ENCODE measurements at regions not wholly inside any gene's neighbourhood (a gene's known extent, or its start where the extent isn't known, plus 50 kb on each side); places are given as distances from the start of the nearest gene placed in this dataset.

DNA sequence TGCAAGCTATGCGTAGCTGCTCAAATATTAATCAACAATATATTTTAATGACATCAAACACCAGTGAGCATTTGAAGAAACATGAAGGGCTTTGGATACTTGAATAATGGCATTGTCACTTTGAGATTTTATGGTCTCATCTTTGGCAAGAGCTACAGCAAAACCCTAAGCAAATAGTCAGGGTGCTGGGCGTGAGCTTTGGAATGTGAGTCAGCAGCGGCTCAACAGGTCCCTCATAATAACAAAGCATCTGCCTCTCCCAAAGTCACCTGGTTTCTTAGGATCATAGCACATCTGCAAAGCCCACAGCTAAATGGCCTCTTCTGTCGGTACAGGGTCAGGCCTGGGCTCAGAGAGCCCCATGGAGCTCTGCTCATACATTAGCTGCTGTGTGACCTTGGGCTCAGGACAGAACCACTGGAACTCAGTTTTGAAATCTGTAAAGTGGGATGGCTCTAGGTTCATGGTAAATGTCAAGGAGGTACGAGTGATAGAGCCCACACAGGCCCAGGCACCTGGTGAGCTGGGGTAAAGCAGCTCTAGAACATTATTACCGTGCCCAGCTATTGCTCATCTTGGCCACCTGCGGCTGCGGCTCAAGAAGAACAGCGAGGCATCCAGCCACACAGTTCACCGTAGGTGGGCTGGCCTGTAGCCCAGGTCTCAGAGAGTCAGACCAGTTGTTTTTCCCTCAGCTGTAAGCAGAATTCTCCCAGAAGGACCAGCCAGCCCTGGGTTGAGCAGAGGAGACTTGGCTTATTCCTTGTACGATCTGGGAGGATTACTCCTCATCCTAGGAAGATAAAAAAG is 544.5 kb upstream of the CDH11 start:
- H4K20me1 ChIP-seq (ENCODE audit: control insufficient read depth, insufficient read depth, low read length, poor library complexity, severe bottlenecking), result no peaks in the 10 kb centered on the region
- no peaks in the 10 kb centered on the region for H3K4me1 ChIP-seq (ENCODE audit: control insufficient read depth in 2 of 2, insufficient read depth in 2 of 2, low read length in 2 of 2)
- no peak overlapping the region for H3K9ac ChIP-seq (ENCODE audit: low read length)
- DNase-seq, result no peak
- ATAC-seq (ENCODE audit: low read depth), result no peak
- CTCF ChIA-PET, result no interaction called here
- H3K27me3 ChIP-seq (replicated peaks in 1 of 4; ENCODE audit: control extremely low read depth in 1 of 4, control insufficient read depth in 3 of 4, insufficient read depth in 4 of 4, low read length in 3 of 4), result no peaks in the 10 kb centered on the region
- Mint-ChIP-seq H3K27me3 (no peaks in the 10 kb centered on the region), H3K27ac (no peak overlapping the region), H3K9me3 (ENCODE audit: insufficient read depth) (no peaks in the 10 kb centered on the region), H3K4me1 (no peaks in the 10 kb centered on the region), H3K4me3 (no peak overlapping the region)
- no peak overlapping the region for H3K4me2 ChIP-seq (replicated peaks; ENCODE audit: low read depth, low read length, poor library complexity, severe bottlenecking)
- H3K36me3 ChIP-seq (replicated peaks in 1 of 2; ENCODE audit: control extremely low read depth in 1 of 2, control insufficient read depth in 1 of 2, extremely low read depth in 1 of 2, insufficient read depth in 2 of 2, low read length in 1 of 2), result no peaks in the 10 kb centered on the region
- WGBS (ENCODE audit: insufficient coverage), result 93% methylated on average over 9 of the region's 11 CpGs
- POLR2A ChIA-PET, result no interaction called here
- peaks cover 0 to 6% (median 0%) of the 10 kb centered on the region in 3 donors for H3K9me3 ChIP-seq (ENCODE audit: control extremely low read depth in 1 of 3, control insufficient read depth in 2 of 3, insufficient read depth in 1 of 3, low read length in 2 of 3)
- no peaks in the 10 kb centered on the region for H3K79me2 ChIP-seq (ENCODE audit: control insufficient read depth, insufficient read depth, low read length)
- H3K4me3 ChIP-seq (ENCODE audit: control extremely low read depth in 1 of 5, extremely low read depth in 1 of 5, insufficient read depth in 1 of 5, low read depth in 2 of 5, low read length in 4 of 5), result no peak overlapping the region
- H2AFZ ChIP-seq (ENCODE audit: insufficient read depth, low read depth, low read length, poor library complexity, severe bottlenecking), result no peak overlapping the region
- intact Hi-C loops (cut with micrococcal nuclease), result no loop called here
- TF ChIP-seq EZH2 (IDR thresholded peaks at IDR 0.05; ENCODE audit: borderline replicate concordance, insufficient read depth, low read depth, low read length, poor library complexity, severe bottlenecking), result no peak
- TF ChIP-seq, protein P1, sequence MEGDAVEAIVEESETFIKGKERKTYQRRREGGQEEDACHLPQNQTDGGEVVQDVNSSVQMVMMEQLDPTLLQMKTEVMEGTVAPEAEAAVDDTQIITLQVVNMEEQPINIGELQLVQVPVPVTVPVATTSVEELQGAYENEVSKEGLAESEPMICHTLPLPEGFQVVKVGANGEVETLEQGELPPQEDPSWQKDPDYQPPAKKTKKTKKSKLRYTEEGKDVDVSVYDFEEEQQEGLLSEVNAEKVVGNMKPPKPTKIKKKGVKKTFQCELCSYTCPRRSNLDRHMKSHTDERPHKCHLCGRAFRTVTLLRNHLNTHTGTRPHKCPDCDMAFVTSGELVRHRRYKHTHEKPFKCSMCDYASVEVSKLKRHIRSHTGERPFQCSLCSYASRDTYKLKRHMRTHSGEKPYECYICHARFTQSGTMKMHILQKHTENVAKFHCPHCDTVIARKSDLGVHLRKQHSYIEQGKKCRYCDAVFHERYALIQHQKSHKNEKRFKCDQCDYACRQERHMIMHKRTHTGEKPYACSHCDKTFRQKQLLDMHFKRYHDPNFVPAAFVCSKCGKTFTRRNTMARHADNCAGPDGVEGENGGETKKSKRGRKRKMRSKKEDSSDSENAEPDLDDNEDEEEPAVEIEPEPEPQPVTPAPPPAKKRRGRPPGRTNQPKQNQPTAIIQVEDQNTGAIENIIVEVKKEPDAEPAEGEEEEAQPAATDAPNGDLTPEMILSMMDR (IDR thresholded peaks at IDR 0.05), result no peak
- H3K27ac ChIP-seq (ENCODE audit: low read length in 2 of 2), result no peak overlapping the region

DNA sequence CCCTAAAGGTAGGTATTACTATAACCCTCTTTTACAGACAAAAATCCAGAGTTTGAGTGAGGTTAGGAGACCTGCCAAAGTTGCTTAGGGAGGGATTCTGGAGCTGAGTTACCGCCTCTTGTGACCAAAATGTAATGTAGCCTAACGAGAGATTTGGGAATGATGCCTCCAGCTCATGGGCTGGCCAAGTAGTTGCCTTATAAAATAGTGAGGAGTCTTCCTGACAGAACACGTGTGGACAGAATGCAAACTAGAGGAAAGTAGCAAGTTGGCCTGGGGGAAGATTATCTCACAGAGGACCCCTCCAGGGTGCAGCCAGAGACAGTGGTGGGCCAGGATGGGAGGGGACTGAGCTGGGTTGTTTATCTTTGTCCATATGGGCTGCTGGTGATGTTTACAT is 543.7 kb upstream of the CDH11 start:
- ATAC-seq (ENCODE audit: low read depth) (no peak), DNase-seq (no peak)
- 88% methylated on average over 3 of the region's 3 CpGs for WGBS (ENCODE audit: insufficient coverage)
- H3K36me3 ChIP-seq (replicated peaks in 1 of 2; ENCODE audit: control extremely low read depth in 1 of 2, control insufficient read depth in 1 of 2, extremely low read depth in 1 of 2, insufficient read depth in 2 of 2, low read length in 1 of 2), result no peaks in the 10 kb centered on the region
- no peaks in the 10 kb centered on the region for H4K20me1 ChIP-seq (ENCODE audit: control insufficient read depth, insufficient read depth, low read length, poor library complexity, severe bottlenecking)
- Mint-ChIP-seq H3K27ac (no peak overlapping the region), H3K27me3 (no peaks in the 10 kb centered on the region), H3K9me3 (ENCODE audit: insufficient read depth) (no peaks in the 10 kb centered on the region), H3K4me1 (no peaks in the 10 kb centered on the region), H3K4me3 (no peak overlapping the region)
- H3K27ac ChIP-seq (ENCODE audit: low read length in 2 of 2), result no peak overlapping the region
- no peaks in the 10 kb centered on the region for H3K79me2 ChIP-seq (ENCODE audit: control insufficient read depth, insufficient read depth, low read length)
- H3K9ac ChIP-seq (ENCODE audit: low read length), result no peak overlapping the region
- no peaks in the 10 kb centered on the region for H3K27me3 ChIP-seq (replicated peaks in 1 of 4; ENCODE audit: control extremely low read depth in 1 of 4, control insufficient read depth in 3 of 4, insufficient read depth in 4 of 4, low read length in 3 of 4)
- H3K4me1 ChIP-seq (ENCODE audit: control insufficient read depth in 2 of 2, insufficient read depth in 2 of 2, low read length in 2 of 2), result no peaks in the 10 kb centered on the region
- POLR2A ChIA-PET, result no interaction called here
- peaks cover 0 to 6% (median 0%) of the 10 kb centered on the region in 3 donors for H3K9me3 ChIP-seq (ENCODE audit: control extremely low read depth in 1 of 3, control insufficient read depth in 2 of 3, insufficient read depth in 1 of 3, low read length in 2 of 3)
- H2AFZ ChIP-seq (ENCODE audit: insufficient read depth, low read depth, low read length, poor library complexity, severe bottlenecking), result no peak overlapping the region
- intact Hi-C loops (cut with micrococcal nuclease), result no loop called here
- TF ChIP-seq EZH2 (IDR thresholded peaks at IDR 0.05; ENCODE audit: borderline replicate concordance, insufficient read depth, low read depth, low read length, poor library complexity, severe bottlenecking), result no peak
- TF ChIP-seq, protein P1 (IDR thresholded peaks at IDR 0.05), result no peak
- no peak overlapping the region for H3K4me2 ChIP-seq (replicated peaks; ENCODE audit: low read depth, low read length, poor library complexity, severe bottlenecking)
- CTCF ChIA-PET, result no interaction called here
- H3K4me3 ChIP-seq (ENCODE audit: control extremely low read depth in 1 of 5, extremely low read depth in 1 of 5, insufficient read depth in 1 of 5, low read depth in 2 of 5, low read length in 4 of 5), result no peak overlapping the region
